PC-3 (cell line): ENCODE measurements at regions not wholly inside any gene's neighbourhood (a gene's known extent, or its start where the extent isn't known, plus 50 kb on each side); places are given as distances from the start of the nearest gene placed in this dataset.

Experiments
- CTCF ChIP-seq: fragments of 300-600 bp; sonication (generic); conservative IDR thresholded peaks from 2 replicates; pipeline ENCODE4 v1.5.1; 2017; ENCODE audit warnings: antibody characterized with exemption, low read depth, mild to moderate bottlenecking, low read length
- EZH2 ChIP-seq: fragments of 300-600 bp; sonication (generic); IDR thresholded peaks from one replicate; pipeline ENCODE4 v1.6.1; 2017; ENCODE audit warnings: antibody characterized with exemption, mild to moderate bottlenecking, low read length; ENCODE audit not compliant: unreplicated experiment

GRCh38 chr3:106860182-106860581, 517.1 kb upstream of the CCDC54 start:
- TF ChIP-seq CTCF (no peak), EZH2 (no peak)
